ENCODE measurements at regions not wholly inside any gene's neighbourhood (a gene's known extent, or its start where the extent isn't known, plus 50 kb on each side); places are given as distances from the start of the nearest gene placed in this dataset.

- no peak for TF ChIP-seq POLR2AphosphoS5 (IDR thresholded peaks at IDR 0.05; ENCODE audit: low read depth, low read length)
- no peak for TF ChIP-seq REST (IDR thresholded peaks at IDR 0.05; ENCODE audit: insufficient read depth in 1 of 2, low read depth in 2 of 2, low read length in 2 of 2)
- no peak for TF ChIP-seq TAF1 (IDR thresholded peaks at IDR 0.05; ENCODE audit: borderline replicate concordance, insufficient read depth, low read length)
- TF ChIP-seq SIN3A (IDR thresholded peaks at IDR 0.05; ENCODE audit: borderline replicate concordance, insufficient read depth, low read length), result no peak
- no peak for TF ChIP-seq FOXP2 (optimal IDR thresholded peaks at IDR 0.05; ENCODE audit: borderline replicate concordance, extremely low read depth, extremely low read length, insufficient read depth)
These were observed 240.4 kb upstream of the MARCKS start for GRCh38 chr6:113616701-113617274.
